T-helper 9 cell (primary cell): ENCODE measurements at regions not wholly inside any gene's neighbourhood (a gene's known extent, or its start where the extent isn't known, plus 50 kb on each side); places are given as distances from the start of the nearest gene placed in this dataset.
"Not testable (repeated sequence)": the region's sequence is repeated elsewhere in the genome, so short reads cannot be mapped to it uniquely, and the experiment has no call there.

Source experiments
- DNase-seq: peaks from one replicate; pipeline ENCODE4 v3.0.0-alpha.2; 2020

DNA sequence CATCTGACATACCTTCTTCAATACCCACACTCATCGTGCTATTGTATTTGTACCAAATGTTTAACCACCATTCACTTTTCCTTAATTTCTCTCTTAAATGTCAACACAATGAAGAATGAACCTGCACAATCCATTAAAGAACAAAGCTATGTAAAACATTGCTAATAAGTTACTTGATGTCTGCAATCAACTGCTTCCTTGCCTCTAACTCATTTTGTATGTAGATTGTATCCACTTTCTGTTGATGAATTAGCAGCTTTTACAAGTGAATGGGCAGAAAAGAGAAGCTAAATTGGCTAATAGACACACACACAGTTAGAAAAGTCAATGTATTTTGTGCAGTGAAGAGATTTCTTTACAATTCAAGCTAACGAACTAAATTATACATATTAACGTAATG, 212.5 kb upstream of the NDST3 start:
- no peak for DNase-seq

DNA sequence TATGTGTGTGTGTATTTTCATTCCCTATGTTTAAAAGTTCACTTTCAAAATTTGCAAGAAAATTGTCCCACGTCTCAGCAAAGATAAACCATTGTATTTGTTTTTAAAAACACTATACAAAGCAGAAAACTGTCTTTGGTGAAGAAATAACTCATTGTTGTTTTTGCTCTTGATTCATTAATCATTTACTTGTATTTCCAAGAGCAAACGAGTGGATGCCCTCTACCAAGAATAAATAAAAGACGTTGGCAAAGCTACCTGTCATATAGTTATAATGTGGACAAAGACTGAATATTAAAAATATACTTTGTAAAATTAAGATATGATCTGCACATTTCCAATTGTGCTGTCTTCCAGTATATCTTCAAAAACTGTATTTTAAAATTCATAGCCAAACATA, 210.9 kb upstream of the NDST3 start:
- no peak for DNase-seq

GRCh38 chr4:117825600-117825999, 208.7 kb upstream of the NDST3 start:
- DNase-seq: no peak

DNA sequence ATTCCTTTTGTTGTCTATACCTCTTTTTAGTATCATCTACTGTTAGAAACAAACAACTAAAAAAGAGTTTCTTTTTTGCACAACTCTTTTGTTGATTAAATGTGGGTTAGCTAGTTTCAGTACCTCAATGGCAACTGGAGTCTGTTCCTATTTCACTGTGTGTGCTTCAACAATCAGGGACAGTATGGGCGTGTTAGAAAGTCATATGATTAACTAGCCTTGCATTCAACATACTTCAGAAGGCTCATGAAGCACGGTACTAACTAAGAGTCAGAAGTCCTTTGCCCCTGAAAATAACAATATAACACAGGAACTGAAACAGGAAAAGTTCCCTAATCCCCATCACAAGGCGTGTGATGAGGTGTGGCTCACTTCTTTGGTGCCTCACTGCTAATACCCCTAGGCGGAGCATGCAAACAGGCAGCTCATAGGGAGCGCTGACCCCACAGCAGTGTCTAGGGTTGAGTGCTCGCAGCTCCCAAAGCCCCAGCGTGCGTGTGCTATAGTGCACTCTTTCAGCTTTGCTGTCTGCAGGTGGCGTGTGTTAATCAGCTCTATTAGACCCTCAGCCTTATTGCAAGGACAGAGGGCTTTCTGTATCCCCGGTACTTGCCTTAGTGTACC, 203.1 kb upstream of the NDST3 start:
- no peak for DNase-seq

GRCh38 chr4:117835566-117835965, 198.7 kb upstream of the NDST3 start:
- no peak for DNase-seq

- no peak for DNase-seq
Measured at GRCh38 chr4:117844594-117844993, 189.7 kb upstream of the NDST3 start.

DNA sequence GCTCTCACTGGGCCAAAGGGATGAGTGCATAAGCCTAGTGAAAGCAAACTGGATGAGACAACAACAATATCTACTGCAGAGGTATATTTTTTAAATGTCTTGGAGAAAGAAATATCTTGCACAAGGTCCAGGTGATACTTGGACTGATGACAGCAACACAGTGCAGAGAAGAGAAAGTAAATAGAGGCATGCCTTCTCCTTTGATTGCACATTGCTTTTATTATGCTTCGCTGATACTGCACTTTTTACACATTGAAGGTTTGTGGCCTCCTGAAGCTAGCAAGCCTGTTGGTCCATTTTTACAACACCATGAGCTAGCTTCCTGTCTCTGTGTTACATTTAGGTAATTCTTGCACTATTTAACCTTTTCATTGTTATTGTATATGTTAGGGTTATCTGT, 189.0 kb upstream of the NDST3 start:
- DNase-seq: no peak

- no peak for DNase-seq
Measured at GRCh38 chr4:117847849-117848248, 186.4 kb upstream of the NDST3 start.

DNA sequence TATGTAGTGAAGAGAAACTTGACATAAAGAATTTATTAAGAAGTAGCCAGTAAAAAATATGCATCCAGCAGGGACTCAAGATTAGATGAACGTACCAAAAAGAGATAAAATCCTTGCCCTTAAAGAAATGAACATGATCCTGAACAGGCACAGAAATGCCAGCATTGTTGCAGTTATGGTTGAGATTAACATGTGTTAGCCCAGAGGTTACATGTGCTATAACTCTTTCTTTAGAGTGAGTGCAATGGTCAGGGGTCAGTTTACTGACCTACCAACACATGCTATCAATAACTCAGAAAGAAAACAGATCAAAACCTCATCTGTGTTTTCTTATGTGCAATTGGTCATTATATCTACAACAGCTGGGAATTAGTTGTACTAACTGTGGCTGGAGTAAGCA, 166.1 kb upstream of the NDST3 start:
- no peak for DNase-seq

- DNase-seq: no peak
Measured at GRCh38 chr4:117873779-117874178, 160.5 kb upstream of the NDST3 start.

GRCh38 chr4:117874216-117874615, 160.1 kb upstream of the NDST3 start:
- DNase-seq: no peak

- no peak for DNase-seq
Measured at GRCh38 chr4:117889978-117890377, 144.3 kb upstream of the NDST3 start.

DNA sequence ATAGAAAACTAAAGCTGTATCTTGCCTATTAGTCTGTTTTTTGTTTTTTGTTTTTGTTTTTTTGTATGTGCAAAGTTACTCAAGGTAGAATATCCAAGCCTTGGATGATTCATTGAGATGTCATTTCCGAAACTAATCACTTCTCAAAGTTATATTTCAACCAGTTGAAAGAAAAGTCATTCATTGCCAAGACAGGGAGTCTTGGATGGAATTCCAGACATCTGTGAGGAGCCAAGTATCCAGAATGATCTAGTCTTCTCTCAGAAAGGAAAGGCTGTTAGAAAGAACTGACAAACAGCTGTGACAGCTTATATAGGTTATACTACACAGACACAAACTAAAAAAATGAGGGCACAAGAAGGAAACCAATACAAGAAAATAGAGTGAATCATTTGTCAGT, 141.1 kb upstream of the NDST3 start:
- no peak for DNase-seq

DNA sequence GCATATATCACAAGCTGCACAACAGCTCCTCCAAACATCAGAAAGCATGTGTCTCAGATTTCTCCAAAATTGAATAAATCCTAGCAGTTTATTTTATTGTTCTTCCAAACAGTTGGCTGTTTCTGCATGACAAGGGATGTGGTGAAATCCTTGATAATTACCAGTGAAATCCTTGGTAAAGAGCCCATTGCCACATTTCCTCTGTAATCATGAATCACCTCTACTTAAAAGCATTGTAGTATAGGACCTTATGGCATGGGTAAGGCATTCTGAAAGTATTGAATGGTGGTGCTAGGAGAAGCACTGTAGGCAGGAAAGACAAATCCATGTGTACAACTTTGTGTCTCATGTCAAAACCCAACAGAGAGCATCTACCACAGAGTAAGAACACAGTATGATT, 135.8 kb upstream of the NDST3 start:
- DNase-seq: no peak

- no peak for DNase-seq
Measured at GRCh38 chr4:117900832-117901231, 133.5 kb upstream of the NDST3 start.

GRCh38 chr4:117907646-117908045, 126.6 kb upstream of the NDST3 start:
- no peak for DNase-seq

DNA sequence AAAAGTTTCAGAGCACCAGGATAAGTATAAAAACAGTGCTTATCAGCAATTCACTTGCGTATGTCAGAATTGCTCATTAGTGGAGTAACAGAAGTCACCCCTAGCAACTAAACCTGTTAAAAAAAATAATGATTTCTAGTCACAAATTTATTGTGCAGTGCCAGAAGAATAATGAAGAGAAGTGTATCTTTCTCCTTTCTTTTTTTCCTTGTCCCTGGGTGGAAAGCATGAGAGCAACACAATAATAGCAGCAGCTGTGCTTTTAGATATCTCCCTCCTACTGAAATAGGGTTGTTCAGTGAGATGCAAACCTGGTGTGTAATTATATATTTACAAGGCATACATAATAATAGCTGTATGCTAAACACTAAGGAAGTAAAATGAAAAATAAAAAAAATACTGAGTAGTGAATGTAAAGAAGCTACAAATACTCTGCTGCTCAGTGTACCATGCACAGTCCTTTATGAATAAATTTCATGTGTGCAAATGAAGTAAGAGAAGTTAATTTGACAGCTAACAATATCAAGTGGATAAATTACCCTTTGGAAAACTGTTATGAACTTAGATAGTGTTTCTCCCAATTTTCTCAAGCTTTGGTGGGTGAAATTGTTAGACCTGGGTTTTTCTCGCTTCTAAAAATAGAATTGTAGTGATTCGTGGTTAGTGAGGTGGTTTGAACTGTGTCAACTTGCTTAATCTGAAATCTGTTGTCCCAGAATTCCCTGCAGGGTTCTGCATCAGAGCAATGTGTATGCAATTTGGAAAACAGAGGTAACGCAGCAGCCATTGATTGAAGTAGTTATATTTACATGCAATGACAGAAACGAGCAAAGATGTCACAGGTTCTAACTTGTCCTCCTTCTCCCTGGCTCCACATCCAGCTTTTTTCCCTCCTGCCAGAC, 125.7 kb upstream of the NDST3 start:
- DNase-seq: no peak

GRCh38 chr4:117916728-117917127, 117.6 kb upstream of the NDST3 start:
- DNase-seq: no peak

DNA sequence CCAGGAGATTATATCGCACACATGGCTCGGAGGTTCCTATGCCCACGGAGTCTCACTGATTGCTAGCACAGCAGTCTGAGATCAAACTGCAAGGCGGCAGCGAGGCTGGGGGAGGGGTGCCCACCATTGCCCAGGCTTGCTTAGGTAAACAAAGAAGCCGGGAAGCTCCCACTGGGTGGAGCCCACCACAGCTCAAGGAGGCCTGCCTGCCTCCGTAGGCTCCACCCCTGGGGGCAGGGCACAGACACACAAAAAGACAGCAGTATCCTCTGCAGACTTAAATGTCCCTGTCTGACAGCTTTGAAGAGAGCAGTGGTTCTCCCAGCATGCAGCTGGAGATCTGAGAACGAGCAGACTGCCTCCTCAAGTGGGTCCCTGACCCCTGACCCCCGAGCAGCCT, 112.0 kb upstream of the NDST3 start:
- not testable (repeated sequence) for DNase-seq

DNA sequence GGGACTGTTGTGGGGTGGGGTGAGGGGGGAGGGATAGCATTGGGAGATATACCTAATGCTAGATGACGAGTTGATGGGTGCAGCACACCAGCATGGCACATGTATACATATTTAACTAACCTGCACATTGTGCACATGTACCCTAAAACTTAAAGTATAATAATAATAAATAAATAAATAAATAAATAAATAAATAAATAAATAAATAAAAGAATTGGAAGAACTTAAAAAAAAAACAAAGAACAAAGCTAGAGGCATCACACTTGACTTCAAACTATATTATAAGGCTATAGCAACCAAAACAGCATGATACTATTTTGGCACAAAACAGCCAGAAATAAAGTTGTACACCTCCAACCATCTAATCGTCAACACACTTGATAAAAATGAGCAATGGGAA, 106.5 kb upstream of the NDST3 start:
- DNase-seq: not testable (repeated sequence)

GRCh38 chr4:117941611-117942010, 92.7 kb upstream of the NDST3 start:
- no peak for DNase-seq

- DNase-seq: no peak
Measured at GRCh38 chr4:117949621-117950020, 84.7 kb upstream of the NDST3 start.

GRCh38 chr4:117957571-117957970, 76.7 kb upstream of the NDST3 start:
- no peak for DNase-seq

GRCh38 chr4:117965622-117966021, 68.7 kb upstream of the NDST3 start:
- DNase-seq: no peak

DNA sequence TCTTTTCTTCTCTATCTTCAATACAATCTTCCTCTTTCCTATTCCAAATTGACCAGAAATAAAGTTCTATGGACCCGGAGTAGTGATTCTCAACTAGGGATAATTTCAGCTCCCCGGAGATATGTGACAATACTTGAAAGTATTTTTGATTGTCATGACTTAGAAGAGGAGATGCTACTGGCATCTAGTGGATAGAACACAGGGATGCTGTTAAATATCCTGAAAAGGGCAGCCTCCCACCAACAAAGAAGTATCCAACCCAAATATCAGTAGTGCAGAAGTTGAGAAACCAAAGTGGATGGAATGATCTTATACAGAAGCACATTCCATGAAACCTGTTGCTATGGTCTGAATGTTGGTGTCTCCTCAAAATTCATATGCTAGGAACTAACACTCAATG, 65.7 kb upstream of the NDST3 start:
- DNase-seq: no peak
